HUDEP-2 (cell line): ENCODE measurements at regions not wholly inside any gene's neighbourhood (a gene's known extent, or its start where the extent isn't known, plus 50 kb on each side); places are given as distances from the start of the nearest gene placed in this dataset.
"Not testable (repeated sequence)": the region's sequence is repeated elsewhere in the genome, so short reads cannot be mapped to it uniquely, and the experiment has no call there.

Source experiments
- DNase-seq, 76 experiments: peaks; one replicate each; lab custom pipeline; 2025; ENCODE audit not compliant: unreplicated experiment in 76 of 76; lab: John Stamatoyannopoulos, UW

DNA sequence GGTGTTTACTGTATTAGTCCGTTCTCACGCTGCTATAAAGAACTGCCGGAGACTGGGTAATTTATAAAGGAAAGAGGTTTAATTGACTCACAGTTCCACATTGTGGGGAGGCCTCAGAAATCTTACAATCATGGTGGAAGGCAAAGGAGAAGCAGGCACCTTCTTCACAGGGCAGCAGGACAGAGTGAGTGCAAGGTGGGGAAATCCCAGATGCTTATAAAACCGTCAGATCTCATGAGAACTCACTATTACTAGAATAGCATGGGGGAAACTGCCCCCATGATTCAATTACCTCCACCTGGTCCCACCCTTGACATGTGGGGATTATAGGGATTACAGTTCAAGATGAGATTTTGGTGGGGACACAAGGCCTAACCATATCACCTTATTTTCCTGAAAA, 60.1 kb upstream of the IFNGR1 start:
- not testable (repeated sequence) for DNase-seq

DNA sequence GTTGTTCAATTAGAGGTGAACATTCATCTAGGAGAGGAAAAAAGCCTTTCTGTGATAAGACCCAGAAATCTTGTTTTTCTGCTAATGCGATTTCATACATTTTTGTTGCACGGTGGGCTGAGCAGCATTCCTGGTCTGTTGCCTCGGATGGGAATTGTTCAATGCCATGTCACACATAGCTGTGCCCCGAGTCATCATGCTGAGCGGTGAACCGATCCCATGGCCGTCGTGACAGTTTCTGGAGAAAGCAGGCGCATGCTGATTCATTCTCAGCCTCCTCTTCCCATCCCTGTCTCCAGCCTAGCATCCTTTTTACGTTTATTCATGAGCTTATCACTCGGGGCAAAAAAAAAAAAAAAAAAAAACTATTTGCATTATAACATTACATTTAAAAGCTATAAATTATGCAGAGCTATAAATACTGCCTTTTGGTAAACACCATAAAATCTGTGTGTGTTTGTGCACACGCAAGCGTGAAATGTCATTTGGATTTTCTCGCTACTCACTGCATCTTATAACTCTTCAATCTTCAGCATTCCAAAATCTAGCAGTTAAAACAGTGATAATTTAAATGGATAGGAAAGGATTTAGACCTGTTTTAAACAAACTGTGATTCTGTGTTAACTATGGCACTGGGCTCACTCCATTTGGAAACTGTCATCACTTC, 58.9 kb upstream of the IFNGR1 start:
- no peak for DNase-seq

DNA sequence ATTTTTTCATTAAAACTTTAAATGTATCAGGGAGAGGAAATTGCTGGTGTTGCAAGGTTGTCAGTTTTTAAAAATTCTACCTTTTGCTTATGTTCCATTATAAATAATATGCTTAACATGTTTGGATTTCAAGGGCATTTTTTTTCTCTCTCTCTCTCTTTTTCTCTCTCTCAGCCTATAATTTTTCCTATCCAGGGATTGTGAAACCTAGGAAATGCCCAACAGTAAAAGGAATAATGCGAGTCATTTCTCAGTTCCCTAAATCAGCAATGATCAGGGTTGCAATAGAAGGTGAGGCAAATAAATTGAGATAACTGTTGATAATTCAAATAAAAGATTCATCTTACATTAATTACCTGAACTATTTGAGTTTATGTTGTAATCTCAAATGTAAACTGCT, 53.2 kb upstream of the IFNGR1 start:
- no peak for DNase-seq

DNA sequence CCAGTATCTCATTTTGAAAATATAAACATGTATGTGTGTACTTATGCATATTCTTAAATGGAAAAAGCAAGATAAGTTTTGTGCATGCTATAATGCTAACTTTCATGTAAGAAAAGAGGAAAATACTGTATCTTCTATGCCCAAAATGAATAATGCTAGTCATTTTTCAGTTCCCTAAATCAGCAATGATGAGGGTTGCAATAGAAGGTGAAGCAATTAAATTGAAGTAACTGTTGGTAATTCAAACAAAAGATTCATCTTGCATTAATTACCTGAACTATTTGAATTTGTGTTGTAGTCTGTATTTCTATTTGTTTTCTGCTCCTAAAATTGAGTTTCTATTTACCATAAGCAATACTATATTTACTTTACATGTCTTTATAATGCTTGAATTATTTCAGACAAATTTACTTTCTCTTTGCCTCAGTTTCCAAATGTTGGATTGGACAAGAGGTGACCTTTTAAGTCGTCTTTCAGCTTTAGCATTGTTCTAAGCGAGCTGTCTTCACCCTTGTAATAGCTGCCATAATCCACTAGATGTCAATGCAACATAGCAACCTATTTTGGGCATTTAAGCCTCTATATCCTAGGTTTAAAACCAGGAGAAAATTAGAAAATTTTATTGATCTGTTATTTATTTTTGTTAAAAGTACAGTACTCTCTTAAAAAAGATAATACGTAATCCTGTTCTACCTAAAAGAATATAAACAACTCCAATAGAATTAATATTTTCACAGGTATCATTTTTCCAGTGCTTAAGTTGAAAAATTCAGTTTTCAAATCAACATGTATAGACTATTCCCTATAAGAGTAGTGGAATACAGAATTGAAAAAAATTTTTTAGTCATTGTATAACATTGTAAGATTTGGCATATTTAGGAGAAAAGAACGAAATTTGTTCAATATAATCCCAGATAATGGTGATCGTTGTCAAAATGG, 52.3 kb upstream of the IFNGR1 start:
- DNase-seq = peak in 31 of 76 experiments; percentile 10 to 67 (median 42)

DNA sequence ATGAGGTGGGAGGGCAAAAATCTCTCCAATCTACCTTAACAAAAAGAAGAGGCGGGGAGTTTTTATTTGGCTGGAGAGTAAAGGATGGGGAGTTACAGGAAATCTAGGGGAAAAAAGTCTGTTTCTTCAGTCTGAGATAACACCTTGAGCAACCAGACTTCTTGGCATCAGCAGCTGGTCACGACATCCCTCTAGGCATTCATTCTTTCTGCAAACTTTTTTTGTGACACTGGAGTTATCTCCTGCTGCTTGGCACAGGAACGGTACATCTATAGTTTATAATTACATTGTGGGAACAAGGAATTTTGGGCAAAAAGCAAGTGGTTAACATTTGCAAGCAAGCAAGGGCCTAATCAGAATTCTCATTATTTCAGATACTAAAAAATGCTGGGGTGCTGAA, 50.6 kb upstream of the IFNGR1 start:
- no peak for DNase-seq

DNA sequence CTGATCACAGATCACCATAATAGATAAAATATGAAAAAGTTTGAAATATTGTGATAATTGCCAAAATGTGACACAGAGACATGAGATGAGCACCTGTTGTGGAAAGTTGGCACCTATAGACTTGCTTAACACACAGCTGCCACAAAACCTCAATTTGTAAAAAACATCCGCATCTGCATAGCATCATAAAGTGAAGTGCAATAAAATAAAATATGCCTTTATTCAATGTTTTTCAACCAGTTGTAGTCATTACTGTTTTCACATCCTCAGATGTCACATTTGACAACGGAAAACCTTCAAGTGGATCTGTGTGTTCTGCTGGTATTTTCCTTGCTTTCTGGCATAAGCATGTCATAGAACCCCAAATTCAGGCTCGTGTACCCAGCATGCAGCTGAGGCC, 50.2 kb upstream of the IFNGR1 start:
- no peak for DNase-seq
